Coronary artery (tissue), 2 donors: ENCODE measurements at regions not wholly inside any gene's neighbourhood (a gene's known extent, or its start where the extent isn't known, plus 50 kb on each side); places are given as distances from the start of the nearest gene placed in this dataset.

Experiments
- DNase-seq: peaks from one replicate; pipeline ENCODE4 v3.0.0-alpha.2; 2017; ENCODE audit warnings: low spot score
- H3K27ac ChIP-seq, 2 donors: fragments of 200-600 bp; sonication (generic); one replicate each; pipeline ENCODE4 v1.5.1; 2016 to 2019
- H3K4me3 ChIP-seq: fragments of 200-600 bp; sonication (generic); 2 replicates; pipeline ENCODE4 v1.5.1; 2016; ENCODE audit warnings: mild to moderate bottlenecking, moderate library complexity
- TF ChIP-seq, protein P1 (sequence below): fragments of 200-600 bp; sonication (generic); IDR thresholded peaks from one replicate; pipeline ENCODE4 v1.5.1; 2019; ENCODE audit warnings: antibody characterized with exemption

DNA sequence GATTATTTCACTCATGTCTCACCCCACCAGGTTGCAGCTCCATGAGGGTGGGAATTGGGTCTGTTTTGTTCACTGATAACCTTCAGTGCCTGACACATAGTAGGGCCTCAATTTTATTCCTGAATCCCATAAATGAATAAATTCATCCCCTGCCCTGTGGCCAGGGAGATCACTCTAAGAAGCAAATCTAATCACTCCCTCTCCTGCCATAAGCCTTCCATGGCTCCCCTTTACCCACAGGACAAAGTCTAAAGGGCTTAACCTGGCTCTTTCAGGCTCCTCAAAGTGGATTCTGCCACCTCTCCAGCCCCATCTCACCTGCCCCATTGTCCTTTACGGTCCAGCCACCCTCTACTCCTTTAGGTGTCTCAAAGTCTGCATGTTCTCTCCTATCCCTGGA is 141.8 kb upstream of the PTPN1 start:
- DNase-seq: no peak
- no peak overlapping the region for H3K4me3 ChIP-seq
- no peak overlapping the region for H3K27ac ChIP-seq
- TF ChIP-seq, protein P1, sequence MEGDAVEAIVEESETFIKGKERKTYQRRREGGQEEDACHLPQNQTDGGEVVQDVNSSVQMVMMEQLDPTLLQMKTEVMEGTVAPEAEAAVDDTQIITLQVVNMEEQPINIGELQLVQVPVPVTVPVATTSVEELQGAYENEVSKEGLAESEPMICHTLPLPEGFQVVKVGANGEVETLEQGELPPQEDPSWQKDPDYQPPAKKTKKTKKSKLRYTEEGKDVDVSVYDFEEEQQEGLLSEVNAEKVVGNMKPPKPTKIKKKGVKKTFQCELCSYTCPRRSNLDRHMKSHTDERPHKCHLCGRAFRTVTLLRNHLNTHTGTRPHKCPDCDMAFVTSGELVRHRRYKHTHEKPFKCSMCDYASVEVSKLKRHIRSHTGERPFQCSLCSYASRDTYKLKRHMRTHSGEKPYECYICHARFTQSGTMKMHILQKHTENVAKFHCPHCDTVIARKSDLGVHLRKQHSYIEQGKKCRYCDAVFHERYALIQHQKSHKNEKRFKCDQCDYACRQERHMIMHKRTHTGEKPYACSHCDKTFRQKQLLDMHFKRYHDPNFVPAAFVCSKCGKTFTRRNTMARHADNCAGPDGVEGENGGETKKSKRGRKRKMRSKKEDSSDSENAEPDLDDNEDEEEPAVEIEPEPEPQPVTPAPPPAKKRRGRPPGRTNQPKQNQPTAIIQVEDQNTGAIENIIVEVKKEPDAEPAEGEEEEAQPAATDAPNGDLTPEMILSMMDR: no peak

DNA sequence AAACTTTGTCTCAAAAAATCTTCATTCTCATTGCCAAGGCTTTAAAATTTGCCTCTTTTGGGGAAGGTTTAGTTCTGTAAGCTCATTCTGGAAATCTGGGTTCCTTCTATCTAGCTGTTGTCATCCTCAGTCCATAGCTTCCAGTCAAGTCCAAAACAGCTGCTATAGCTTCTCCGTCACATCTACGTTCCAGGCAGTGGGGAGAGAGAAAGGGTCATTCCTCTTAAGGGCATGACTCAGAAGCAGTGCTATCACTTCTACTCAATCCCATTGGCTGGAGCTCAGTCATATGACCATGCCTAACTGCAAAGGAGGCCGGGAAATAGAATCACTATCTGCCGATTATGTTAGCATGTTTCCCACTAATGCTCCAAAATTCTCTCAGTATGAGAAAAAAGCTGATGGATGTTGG is 141.4 kb upstream of the PTPN1 start:
- DNase-seq: no peak
- Histone ChIP-seq H3K27ac (no peak overlapping the region), H3K4me3 (no peak overlapping the region)
- TF ChIP-seq, protein P1: no peak

DNA sequence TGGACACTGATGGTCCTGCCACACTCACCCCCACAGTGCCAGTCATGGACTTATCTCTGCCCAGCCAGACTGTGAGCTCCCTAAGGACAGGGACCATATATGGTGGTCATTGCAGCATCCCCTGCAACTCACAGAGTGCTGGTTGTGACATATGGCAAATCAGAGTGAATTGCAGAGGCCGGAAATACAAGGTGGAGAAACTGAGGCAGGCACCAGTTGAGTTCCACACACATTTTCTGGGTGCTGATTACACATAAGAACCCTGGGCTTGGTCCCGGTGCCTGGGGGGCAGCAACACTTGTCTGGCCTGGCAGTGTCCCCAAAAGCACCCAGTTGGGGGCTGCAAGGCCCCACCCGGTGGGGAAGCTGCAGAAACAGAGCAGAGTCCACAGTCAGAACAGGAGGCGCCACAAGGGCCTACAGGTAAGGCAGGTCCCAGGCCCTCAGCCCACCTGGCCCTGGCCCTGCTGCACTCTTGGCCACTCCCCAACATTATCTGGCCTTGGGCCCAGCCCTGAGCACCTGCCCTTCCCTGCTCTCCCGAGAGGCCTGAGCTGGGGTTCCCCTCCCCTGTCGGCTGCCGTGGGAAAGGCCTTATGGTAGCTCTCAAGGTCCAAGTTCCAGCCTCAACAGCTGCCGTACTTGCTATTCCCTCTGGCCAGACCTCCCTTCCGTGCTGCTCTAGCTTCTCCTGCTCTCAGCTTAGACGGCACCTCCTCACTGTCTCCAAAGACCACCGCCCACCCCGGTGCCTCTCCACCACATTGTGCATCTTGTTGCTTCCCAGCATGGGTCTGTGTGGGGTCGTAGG is 140.8 kb upstream of the PTPN1 start:
- H3K27ac ChIP-seq: no peak overlapping the region
- DNase-seq: no peak
- TF ChIP-seq, protein P1: no peak

GRCh38 chr20:50370036-50370566 is 140.1 kb upstream of the PTPN1 start:
- H3K4me3 ChIP-seq: no peak overlapping the region
- TF ChIP-seq, protein P1: no peak
- DNase-seq: no peak
- H3K27ac ChIP-seq: no peak overlapping the region

More for the DNA sequence above, 140.8 kb upstream of the PTPN1 start:
- no peak overlapping the region for H3K4me3 ChIP-seq

DNA sequence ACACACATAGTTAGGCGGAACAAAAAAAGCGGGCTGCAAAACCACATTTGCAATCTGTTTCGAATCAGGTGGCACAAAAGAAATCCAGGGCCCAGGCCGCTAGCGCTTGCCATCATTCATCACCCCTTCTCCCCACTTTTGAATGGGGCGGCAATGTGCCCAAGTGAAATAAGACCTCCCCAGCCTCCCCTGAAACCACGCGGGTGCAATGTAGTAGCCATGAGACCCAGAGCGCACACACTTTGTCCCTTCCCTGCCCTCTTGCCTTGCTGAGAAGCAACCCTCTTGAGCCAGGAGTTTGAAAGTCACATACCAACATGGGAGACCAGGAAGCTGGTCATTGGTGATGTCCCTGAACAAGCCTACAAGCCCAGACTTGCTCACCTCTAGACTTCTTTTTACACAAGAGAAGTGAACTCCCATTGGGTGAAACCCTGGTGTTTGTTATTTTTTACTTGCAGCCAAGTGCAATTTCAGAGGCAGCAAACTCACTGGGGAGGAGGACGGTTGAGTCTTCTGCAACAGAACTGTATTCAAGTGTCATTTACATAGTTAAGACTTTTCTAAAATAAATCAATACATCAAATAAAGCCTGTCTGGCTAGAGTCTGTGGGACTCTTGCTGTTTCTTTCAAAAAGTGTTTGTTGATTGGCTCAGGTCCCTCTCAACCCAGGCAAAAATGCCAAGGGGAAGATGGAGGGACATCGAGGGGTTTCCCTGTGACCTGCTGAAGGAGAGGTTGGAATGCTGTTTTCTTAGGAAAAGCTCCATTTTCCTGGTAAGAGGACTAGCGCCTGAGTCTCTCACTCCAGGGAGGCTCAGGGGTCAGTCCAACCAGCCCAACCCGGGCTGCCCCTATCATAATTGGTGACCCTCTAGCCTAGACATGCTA is 138.1 kb upstream of the PTPN1 start:
- no peak for DNase-seq
- no peak overlapping the region for H3K4me3 ChIP-seq
- TF ChIP-seq, protein P1: no peak
- no peak overlapping the region for H3K27ac ChIP-seq

DNA sequence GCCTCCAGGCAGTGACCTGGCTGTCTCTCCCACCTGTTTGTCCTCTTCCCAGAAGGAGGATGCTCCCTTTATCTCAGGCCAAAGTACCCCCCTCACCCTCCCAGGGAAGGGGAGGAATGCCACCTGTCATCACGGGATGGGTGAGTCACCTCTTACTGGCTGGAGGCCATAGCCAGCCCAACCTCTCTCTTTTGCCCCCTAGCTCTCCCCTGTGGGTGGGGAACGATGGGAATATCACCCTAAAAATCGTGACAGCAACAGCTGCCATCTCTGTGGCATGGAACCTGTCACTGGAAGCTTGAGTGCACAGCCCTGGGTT is 137.5 kb upstream of the PTPN1 start:
- DNase-seq: no peak
- no peak overlapping the region for H3K27ac ChIP-seq
- TF ChIP-seq, protein P1: no peak
- no peak overlapping the region for H3K4me3 ChIP-seq
